GM19468 (cell line): ENCODE measurements at regions not wholly inside any gene's neighbourhood (a gene's known extent, or its start where the extent isn't known, plus 50 kb on each side); places are given as distances from the start of the nearest gene placed in this dataset.
A peak's percentile ranks its signal among the peaks of the same experiment; 100 is the strongest.
"Not testable (repeated sequence)": the region's sequence is repeated elsewhere in the genome, so short reads cannot be mapped to it uniquely, and the experiment has no call there.

Experiments used
- ATAC-seq: cut with Tn5 transposase; IDR thresholded peaks from one replicate; pipeline ENCODE4 v1.9.1; 2021; ENCODE audit warnings: mild to moderate bottlenecking, moderate library complexity, moderate number of reproducible peaks; ENCODE audit not compliant: unreplicated experiment; ENCODE audit errors: extremely low read depth

- no peak for ATAC-seq
Measured at GRCh38 chr6:149231778-149232177, 85.7 kb upstream of the TAB2 start.

DNA sequence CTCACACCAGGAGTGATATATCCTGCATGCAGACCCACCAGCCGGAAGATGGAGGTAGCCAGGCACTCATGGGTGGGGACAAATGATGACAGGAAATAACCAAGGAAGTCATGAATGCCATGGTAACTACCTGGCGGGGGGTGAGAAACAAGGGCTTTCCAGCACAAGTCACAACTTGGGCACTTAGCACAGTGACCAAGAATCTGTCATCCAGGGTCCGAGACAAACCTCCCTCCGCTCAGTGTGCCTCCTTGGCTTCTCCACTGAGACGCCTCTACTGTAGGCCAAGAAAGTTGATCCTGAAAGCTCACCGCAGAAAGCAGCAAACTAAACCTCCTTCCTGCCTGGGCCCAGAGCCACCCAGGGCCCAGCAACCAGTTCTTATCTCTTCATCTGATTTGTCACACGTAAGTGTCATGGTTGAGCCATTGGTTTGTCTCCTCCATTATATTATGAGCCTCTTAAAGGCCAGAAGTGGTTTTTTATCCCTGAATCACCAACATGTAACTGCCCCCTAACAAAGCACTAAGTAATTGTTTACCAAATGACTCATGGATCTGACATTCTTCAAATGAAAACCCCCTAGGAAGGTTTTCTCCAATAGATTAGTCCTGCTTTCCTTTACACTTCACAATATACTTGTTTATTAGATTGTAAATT, 84.3 kb upstream of the TAB2 start:
- ATAC-seq: no peak

DNA sequence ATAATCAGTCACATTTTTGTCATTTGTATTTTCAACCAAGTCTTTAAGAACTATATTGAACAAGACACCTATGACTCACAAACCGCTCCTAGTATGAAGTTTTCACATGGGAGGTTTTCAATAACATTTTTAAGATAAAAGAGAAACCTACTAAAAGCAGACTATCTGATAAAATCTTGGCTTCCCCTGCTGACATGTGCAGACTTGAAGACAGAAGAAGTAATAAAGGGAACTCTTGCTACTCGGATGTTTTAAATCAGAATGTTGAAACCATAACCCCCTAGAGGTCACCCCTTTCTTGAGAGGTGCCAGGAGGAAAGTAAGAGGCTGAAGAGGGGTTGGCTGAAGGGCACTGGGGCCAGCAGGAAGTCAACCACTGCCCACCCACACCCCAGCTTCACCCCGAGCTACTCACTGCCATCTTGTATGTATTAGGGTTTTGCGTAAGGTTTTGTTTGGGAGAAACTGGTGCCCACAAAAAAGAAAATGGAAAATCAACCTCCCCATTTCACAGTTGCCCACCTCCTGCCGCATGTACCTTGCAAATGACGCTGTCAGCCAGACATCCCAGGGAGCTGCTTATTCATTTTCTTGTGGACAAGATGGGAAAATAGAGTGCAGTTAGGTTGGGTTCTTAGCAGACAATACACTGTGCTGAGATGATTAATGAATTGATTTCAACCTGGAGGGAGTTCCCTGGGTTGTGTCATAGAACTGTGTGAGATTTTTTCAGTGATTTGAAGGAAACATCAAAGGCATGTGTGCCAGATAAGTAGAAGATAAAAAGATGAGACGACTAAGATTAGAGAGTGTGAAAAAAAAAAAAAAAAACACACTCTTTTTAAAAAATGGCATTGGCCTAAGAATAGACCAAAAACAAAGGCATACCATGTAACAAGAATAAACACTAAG, 83.2 kb upstream of the TAB2 start:
- no peak for ATAC-seq

DNA sequence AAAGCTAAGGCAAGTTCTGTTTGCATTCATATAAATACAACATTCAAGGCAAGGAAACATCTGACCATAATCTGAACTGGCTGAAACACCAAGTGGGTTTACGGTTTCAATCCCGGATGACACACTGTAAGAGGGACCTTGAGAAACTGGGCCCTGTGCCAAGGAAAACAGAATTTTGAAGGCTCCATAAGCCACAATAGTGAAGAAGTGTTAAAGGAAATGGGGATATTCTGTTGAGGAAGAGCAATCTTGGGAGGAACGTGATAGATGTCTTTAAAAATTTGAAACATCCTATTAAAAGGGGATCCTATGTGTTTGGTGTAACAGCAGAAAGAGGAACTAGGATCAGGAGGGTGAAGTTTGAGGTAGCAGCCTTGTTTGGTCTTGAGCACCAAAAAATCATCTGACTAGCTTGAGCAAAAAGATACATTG, 82.4 kb upstream of the TAB2 start:
- no peak for ATAC-seq

GRCh38 chr6:149236589-149236988, 80.9 kb upstream of the TAB2 start:
- ATAC-seq: no peak

DNA sequence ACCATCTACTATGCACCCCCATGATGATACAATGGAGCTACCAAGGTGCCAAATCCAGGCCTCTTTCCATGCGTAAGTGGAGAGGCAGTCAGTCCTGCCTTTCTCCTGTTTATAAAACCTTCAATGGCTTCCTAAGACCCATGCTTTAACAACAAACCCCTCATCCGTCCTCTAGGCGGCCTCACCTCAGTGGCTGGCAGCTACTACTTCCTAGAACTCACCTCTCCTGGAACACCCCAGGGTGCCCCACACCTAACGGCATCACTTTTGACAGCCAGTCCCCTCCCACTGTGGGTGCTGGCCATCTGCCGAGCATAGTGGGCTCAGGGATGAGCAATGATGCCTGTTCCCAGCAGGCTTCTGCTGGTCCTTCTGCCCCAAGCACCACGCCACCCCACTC, 80.0 kb upstream of the TAB2 start:
- no peak for ATAC-seq

DNA sequence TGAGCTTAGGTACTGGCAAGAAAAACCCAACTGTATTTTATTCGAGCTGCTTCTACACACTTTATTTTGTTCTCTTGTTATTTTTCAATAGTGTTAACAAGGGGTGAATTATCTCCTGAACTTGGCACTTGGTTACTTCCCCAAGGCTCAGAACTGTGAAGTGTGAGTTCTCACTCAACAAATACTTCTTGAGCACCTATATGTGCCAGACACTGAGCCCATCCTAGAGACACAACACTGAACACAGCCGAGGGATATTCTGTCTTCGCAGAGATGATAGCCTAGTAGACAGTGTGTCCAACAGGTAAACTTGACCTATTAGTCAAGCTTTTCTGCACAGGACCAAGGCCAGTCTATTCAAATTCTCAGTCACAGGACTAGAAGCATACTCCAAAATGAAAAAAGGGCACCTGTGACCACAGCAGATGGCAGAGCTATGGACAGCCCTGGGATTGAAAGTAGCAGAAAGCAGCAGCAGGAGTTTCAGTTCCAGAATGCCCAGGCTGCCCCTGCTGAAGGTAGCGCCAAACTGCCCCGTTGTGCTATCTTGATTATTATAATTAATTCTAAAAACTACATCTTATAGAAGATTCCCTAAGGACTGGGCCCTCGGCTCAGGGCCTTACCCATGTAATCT, 77.8 kb upstream of the TAB2 start:
- ATAC-seq: no peak

- no peak for ATAC-seq
Measured at GRCh38 chr6:149242883-149243282, 74.6 kb upstream of the TAB2 start.

GRCh38 chr6:149244105-149244504, 73.4 kb upstream of the TAB2 start:
- ATAC-seq: no peak

- ATAC-seq: peak; percentile 74
Measured at GRCh38 chr6:149246691-149247384, 70.7 kb upstream of the TAB2 start.

- no peak for ATAC-seq
Measured at GRCh38 chr6:149247385-149247763, 70.1 kb upstream of the TAB2 start.

GRCh38 chr6:149248263-149248662, 69.2 kb upstream of the TAB2 start:
- ATAC-seq: not testable (repeated sequence)

GRCh38 chr6:149248693-149249369, 68.7 kb upstream of the TAB2 start:
- ATAC-seq: no peak

GRCh38 chr6:149249370-149250357, 67.8 kb upstream of the TAB2 start:
- ATAC-seq: no peak

DNA sequence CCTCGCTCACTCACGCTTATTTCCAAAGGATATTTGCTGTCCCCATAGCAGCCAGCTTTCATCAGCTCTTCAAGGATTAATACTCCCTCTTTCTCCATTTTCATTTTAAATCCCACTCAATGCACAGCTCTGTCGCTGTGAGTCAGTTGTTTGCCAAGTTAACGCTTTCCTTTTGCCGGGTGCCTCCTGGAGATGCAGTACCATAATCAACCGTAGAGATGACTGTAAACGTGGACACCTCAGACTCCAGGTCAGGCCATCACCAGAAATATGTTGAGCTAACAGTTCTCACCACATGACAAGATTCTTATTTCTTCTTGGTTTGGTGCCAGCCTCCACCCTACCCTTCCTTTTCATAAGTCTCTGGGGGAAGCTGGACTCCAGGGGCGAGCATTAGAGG, 66.6 kb upstream of the TAB2 start:
- ATAC-seq: no peak

DNA sequence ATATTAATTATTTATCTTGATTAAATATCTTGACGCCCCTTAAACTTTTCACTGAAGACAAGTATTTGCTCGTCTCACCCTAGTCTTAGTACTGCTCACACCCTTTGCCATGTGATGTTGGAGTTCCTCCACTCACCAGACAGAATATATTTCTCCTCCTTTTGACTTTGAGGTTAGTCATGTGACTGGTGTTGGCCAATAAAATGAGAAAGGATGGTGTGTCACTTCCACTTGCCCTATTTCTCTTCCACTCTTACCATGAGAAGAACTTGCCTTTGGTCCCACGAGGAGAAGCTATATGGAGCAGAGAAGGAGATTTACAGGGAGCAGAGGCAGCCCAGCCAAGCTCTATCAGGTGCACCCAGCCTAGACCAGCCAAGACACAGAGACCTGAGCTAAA, 64.9 kb upstream of the TAB2 start:
- ATAC-seq: no peak

- no peak for ATAC-seq
Measured at GRCh38 chr6:149254253-149254652, 63.3 kb upstream of the TAB2 start.

DNA sequence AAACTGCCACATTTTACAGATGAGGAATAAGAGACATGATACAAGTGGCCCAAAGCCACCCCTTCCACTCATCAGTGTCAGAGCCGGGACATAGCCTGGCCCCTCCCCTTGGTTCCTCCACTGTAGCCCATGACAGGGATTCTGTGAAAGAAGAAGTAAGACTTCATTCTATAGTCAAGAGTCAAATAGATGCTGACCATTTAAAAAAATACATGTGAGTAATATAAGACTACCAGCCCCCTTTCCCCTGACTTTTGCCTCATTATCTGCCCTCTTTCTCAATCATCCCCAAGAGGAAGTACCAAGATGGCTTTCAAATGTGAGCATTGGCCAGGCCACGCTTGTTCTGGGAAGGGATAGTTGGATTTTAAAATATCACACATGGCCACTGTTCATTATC, 57.8 kb upstream of the TAB2 start:
- ATAC-seq: no peak
